ENCODE measurements at regions not wholly inside any gene's neighbourhood (a gene's known extent, or its start where the extent isn't known, plus 50 kb on each side); places are given as distances from the start of the nearest gene placed in this dataset.

DNA sequence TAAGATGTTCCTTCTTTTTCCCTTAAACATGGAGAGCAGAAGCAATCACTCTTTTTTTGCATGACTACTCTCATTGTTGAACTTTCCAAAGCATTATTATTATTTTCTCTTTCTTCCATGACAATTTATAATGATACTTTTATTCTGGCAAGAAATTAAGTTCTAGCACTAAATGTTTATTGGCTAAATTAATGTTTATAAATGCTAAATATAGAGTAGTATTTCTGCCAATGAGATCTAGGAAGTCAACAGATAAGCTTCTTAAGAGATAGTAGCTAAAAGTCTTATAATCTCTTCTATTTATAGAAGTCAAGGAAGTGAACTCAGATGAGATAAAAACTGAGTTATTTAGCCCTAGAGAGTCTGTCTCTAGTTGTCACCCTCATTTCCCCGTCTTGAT, 920.1 kb downstream of the KCNJ2 start:
- no peak for TF ChIP-seq TAF1 (IDR thresholded peaks at IDR 0.05; ENCODE audit: low read depth)
- TF ChIP-seq EP300 (IDR thresholded peaks at IDR 0.05; ENCODE audit: borderline replicate concordance): no peak
- no peak for TF ChIP-seq REST (IDR thresholded peaks at IDR 0.05; ENCODE audit: low read depth)
- TF ChIP-seq CREB1 (IDR thresholded peaks at IDR 0.05; ENCODE audit: low read depth): no peak
- TF ChIP-seq NFIC (IDR thresholded peaks at IDR 0.05): no peak
- TF ChIP-seq RAD21 (IDR thresholded peaks at IDR 0.05; ENCODE audit: low read depth): no peak
- TF ChIP-seq YY1 (IDR thresholded peaks at IDR 0.05; ENCODE audit: low read depth): no peak
- TF ChIP-seq, protein P1, sequence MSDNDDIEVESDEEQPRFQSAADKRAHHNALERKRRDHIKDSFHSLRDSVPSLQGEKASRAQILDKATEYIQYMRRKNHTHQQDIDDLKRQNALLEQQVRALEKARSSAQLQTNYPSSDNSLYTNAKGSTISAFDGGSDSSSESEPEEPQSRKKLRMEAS (IDR thresholded peaks at IDR 0.05): no peak
- no peak for TF ChIP-seq TCF12 (IDR thresholded peaks at IDR 0.05; ENCODE audit: low read depth)
- TF ChIP-seq TEAD4 (IDR thresholded peaks at IDR 0.05): no peak
- no peak for TF ChIP-seq CEBPB (IDR thresholded peaks at IDR 0.05)
